ENCODE measurements at regions not wholly inside any gene's neighbourhood (a gene's known extent, or its start where the extent isn't known, plus 50 kb on each side); places are given as distances from the start of the nearest gene placed in this dataset.

- no peak for DNase-seq
Measured at GRCh38 chrX:69362856-69363255, 141.3 kb upstream of the NALF2 start.

GRCh38 chrX:69362354-69362753 is 141.8 kb upstream of the NALF2 start:
- DNase-seq, result no peak

- DNase-seq, result no peak
Measured at GRCh38 chrX:69361311-69361845, 142.7 kb upstream of the NALF2 start.

- no peak for DNase-seq
Measured at GRCh38 chrX:69357317-69357716, 146.8 kb upstream of the NALF2 start.

GRCh38 chrX:69324851-69325250 is 159.6 kb upstream of the PJA1 start:
- no peak for DNase-seq

DNA sequence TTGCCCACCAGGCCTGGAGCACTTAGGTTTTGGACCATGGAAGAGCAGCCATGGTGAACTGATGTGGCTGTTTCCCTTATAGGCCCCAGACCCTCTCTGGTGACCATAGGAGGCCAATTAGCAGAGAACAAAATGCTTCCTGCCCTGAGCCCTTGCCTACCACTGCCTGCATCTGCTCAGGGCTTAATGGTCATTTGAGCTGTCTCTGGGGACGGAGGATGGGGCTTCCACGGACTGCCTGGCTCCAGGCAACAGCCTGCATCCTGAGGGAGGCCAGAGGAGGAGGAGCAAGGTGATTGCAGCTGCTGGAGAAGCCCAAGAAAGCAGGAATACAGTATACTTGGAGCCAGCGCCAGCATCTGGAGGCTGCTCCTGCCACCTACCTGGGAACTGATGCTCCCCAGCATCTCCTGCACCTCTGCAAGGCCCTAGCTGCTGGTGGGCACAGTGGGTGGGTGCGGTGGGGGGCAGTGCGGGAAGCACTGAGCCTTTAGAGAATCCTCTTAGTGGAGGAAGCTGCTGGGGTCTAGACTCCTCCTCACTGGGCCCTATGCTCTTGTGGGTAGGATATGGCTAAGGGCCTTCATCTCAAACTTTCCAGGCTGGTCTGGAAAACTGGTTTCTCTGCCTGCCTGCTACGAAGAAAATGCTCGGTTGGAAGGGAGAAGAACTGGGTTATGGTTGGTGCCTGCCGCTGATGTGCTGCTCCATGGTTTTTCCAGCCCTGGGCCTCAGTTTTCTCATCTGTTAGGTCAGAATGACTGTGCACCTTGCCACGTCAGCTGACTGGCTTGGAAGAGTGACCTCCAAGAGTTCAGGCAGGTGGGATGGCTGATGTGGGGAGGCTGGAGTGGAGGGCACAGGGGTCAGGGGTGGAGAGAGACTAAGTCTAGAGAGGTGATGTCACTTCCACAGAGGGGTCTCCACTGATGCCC is 158.8 kb upstream of the PJA1 start:
- DNase-seq, result no peak

- no peak for DNase-seq
Measured at GRCh38 chrX:69321789-69322188, 156.5 kb upstream of the PJA1 start.

GRCh38 chrX:69321006-69321655 is 155.9 kb upstream of the PJA1 start:
- no peak for DNase-seq

GRCh38 chrX:69320116-69320515 is 154.9 kb upstream of the PJA1 start:
- no peak for DNase-seq

GRCh38 chrX:69319376-69319775 is 154.1 kb upstream of the PJA1 start:
- DNase-seq, result no peak

DNA sequence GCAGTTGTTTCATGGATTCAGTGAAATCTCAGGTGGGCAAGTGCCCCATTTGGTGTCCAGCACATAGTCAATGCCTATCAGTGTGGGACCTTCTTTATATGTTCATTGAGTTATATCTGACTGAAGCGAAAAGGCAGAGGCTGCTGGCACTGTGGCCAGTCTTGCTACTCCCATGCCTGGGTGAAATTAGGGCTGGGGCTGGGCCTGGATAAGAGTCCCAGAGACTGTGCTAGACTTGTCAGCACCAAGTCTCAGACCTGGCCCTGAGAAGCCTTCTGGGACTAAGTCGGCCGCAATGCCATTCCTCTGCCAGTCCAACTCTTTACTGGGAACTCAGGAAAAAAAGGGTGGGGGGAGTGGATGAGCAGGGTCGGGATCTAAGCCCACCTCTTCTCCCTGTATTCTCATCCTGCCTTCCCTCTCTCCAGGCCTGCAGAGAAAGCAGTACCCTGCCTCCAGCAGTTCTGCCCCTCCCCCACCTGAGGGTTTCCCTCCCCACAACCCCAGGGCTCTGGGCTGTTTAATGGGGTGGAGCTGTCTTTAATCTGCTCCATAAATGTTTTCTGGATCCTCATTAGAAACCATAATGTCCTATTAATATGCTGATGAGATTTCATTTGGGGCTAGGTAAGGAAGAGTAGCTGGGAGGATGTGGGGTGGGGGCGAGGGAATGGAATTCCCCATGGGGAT is 153.5 kb upstream of the PJA1 start:
- DNase-seq, result no peak

DNA sequence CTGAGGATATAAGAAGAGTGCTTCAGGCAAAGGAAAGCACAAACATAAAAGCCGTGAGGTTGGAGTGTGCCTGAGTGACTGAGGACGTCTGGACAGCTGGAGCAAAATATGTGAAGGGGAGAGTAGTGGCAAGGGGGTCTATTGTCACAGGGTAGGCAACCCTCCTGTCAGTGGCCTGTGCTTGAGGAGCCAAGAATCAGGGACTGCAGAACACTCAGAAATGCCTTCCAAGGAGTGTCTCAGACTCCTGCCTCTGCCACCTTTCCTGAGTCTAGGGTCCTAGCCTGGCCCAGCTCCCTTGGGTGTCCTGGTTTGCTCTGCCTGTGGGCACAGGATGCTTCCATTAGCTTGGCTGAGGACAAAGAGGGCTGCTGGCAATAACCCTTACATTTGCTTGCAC is 152.5 kb upstream of the PJA1 start:
- no peak for DNase-seq

GRCh38 chrX:69314436-69315348 is 149.4 kb upstream of the PJA1 start:
- no peak for DNase-seq

DNA sequence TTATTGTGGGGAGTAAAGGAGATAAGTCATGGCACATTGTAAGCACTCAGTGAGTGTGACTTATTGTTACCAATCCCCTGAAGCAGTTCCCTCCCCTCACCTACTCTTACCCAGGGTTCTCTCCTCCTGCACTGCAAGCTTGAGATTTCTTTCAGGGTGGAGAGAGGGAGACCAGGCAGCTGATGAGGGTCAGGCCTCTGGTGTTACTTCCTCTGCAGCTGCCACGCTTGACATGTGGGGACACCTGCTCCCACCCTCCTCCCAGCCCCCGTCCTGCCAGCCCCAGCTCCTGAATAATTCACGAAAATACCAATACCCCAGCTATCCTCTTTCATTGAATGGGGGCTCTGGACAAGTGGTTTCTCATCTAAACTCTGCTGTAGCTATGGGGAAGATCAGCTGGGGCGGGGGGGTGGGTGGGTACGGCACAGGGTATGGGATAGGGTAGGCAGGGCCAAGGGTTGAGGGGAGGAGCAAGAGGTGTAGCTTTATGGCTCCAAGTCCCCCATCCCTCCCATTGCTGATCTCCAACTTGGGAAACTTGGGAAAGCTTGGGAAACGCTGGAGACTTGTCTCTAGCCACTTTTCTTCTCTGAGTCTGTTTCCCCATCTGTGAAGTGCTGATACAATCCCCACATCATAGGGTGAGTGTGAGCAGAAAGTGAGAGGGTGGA is 148.5 kb upstream of the PJA1 start:
- DNase-seq, result no peak

DNA sequence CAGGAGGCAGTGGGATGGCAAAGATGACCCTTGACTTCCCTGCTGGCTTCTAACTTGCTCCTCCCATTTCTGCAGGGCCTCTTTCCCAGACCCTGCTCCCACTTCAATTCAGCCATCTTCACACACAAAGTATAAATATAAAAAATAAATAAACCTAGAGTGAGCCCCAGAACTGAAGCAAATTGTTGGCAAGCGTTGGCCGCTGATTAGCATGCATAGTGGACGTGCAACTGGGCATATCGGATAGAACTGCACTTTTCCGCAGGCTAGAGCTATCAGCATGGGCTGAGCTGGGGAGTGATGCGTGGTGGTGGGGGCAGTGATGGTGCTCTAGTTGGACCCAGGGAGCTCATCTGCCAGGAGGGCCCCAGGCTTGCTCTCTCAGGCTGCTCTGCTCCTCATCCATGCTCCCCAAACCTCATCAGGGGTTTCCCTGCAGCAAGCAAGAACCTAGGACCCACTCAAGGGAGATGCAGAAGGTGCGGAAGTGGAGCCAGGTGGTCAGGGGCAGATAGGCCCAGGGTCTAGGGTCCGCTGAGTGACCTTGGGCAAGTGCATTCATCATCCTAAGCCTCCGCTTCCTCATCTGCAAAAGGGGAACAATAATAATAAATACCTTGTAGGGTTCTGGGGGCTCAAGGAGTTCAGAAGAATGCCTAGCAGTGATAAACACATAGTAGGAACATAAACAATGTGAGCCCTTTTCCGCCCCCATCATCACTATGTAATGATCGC is 146.8 kb upstream of the PJA1 start:
- no peak for DNase-seq

GRCh38 chrX:69309074-69309792 is 144.0 kb upstream of the PJA1 start:
- no peak for DNase-seq

DNA sequence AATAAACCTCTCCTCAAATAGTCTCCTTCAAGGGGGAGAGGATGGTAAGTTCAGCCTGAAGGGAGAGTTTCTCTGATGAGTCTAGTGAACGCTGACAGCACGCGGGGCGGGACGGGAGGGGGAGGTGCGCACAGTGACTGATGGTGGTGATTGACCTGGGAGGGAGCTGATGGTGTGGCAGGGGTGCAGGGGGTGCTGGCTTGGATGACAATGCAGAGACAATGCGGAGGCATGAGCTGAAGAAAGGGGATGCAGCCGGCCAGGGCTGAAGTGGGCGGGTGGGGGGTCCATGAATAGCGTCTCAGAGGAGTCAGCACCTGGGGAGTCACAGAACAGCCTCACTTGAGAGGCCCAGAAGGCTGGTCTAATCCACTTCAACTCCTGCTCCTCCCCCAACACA is 142.5 kb upstream of the PJA1 start:
- DNase-seq, result no peak

GRCh38 chrX:69307029-69307428 is 141.8 kb upstream of the PJA1 start:
- no peak for DNase-seq

- no peak for DNase-seq
Measured at GRCh38 chrX:69306063-69306404, 140.8 kb upstream of the PJA1 start.

- DNase-seq, result no peak
Measured at GRCh38 chrX:69305333-69306062, 140.2 kb upstream of the PJA1 start.
